SK-N-MC (cell line): ENCODE measurements at regions not wholly inside any gene's neighbourhood (a gene's known extent, or its start where the extent isn't known, plus 50 kb on each side); places are given as distances from the start of the nearest gene placed in this dataset.

Experiments
- EZH2 ChIP-seq: fragments of 200-600 bp; sonication (generic); IDR thresholded peaks from one replicate; pipeline ENCODE4 v1.6.1; 2017; ENCODE audit warnings: antibody characterized with exemption
- FOXP2 ChIP-seq: optimal IDR thresholded peaks from 2 replicates; pipeline ENCODE3; 2011; ENCODE audit warnings: mild to moderate bottlenecking, moderate library complexity; ENCODE audit not compliant: insufficient read depth; ENCODE audit errors: extremely low read length, control extremely low read depth
- POLR2AphosphoS5 ChIP-seq: IDR thresholded peaks from 2 replicates; pipeline ENCODE4 v1.6.1; 2012; ENCODE audit warnings: mild to moderate bottlenecking, low read depth, low read length, borderline replicate concordance

GRCh38 chr4:31054295-31054694 lies 334.1 kb downstream of the PCDH7 start:
- no peak for TF ChIP-seq EZH2
- TF ChIP-seq POLR2AphosphoS5: no peak
- TF ChIP-seq FOXP2: no peak
